H1 (cell line): ENCODE measurements at regions not wholly inside any gene's neighbourhood (a gene's known extent, or its start where the extent isn't known, plus 50 kb on each side); places are given as distances from the start of the nearest gene placed in this dataset.

Experiments
- CTCF ChIA-PET: fragments of 300-600 bp; sonication (Branson Sonifier 250); formaldehyde crosslinking; loops from one replicate; lab custom pipeline; 2021; ENCODE audit not compliant: partially characterized antibody; lab: Charles Lee
- POLR2A ChIA-PET: fragments of 300-600 bp; sonication (Branson Sonifier 250); formaldehyde crosslinking; loops from one replicate; lab custom pipeline; 2021; ENCODE audit warnings: inconsistent platforms; ENCODE audit not compliant: partially characterized antibody; lab: Charles Lee
- DNase-seq, 2 experiments: peaks; one replicate each; pipeline versions ENCODE4 v3.0.0 to v3.0.0-alpha.2; 2010 to 2022; ENCODE audit warnings: low spot score in 2 of 2, low read depth in 1 of 2, mixed read lengths in 1 of 2
- FAIRE-seq: peaks from 2 replicates; lab custom pipeline; 2011; peaks lifted over from hg19 to GRCh38; lab: Jason Lieb, UNC
- H2AFZ ChIP-seq: 2 replicates; pipeline ENCODE4 v1.8.1; 2012; ENCODE audit warnings: low read length, inconsistent platforms
- H2AK5ac ChIP-seq: 2 replicates; pipeline ENCODE4 v1.6.1; 2013; ENCODE audit warnings: low read depth, low read length
- H2BK120ac ChIP-seq: replicated peaks from 2 replicates; pipeline ENCODE3; 2013; ENCODE audit warnings: low read depth, low read length, inconsistent platforms
- H2BK12ac ChIP-seq: 2 replicates; pipeline ENCODE4 v1.6.1; 2013; ENCODE audit warnings: low read depth, low read length
- H2BK15ac ChIP-seq: 2 replicates; pipeline ENCODE4 v1.6.1; 2013; ENCODE audit warnings: low read length
- H2BK20ac ChIP-seq: 2 replicates; pipeline ENCODE4 v1.6.1; 2013; ENCODE audit warnings: low read length
- H2BK5ac ChIP-seq: 2 replicates; pipeline ENCODE4 v1.6.1; 2013; ENCODE audit warnings: low read depth, low read length
- H3K14ac ChIP-seq: 2 replicates; pipeline ENCODE4 v1.6.1; 2013; ENCODE audit warnings: inconsistent platforms; ENCODE audit not compliant: insufficient read length
- H3K18ac ChIP-seq: 2 replicates; pipeline ENCODE4 v1.6.1; 2013; ENCODE audit warnings: low read length; ENCODE audit errors: extremely low read depth
- H3K23ac ChIP-seq: 2 replicates; pipeline ENCODE4 v1.6.1; 2013; ENCODE audit warnings: inconsistent platforms; ENCODE audit not compliant: insufficient read length
- H3K23me2 ChIP-seq: 2 replicates; pipeline ENCODE4 v1.6.1; 2013; ENCODE audit warnings: low read depth, low read length
- H3K27ac ChIP-seq: 2 replicates; pipeline ENCODE4 v1.6.1; 2011; ENCODE audit warnings: low read depth, low read length, inconsistent platforms
- H3K27me3 ChIP-seq, 4 experiments: replicated peaks in 1 of 4; 1 replicate in 1 of 4; 2 replicates in 3 of 4; pipeline versions ENCODE4 v1.6.1 to v1.8.1; 2011 to 2013; ENCODE audit warnings: low read length in 3 of 4, mild to moderate bottlenecking in 3 of 4, inconsistent platforms in 2 of 4, mixed read lengths in 2 of 4, moderate library complexity in 1 of 4; ENCODE audit not compliant: control insufficient read depth in 3 of 4, insufficient read depth in 3 of 4; ENCODE audit errors: extremely low read depth in 1 of 4
- H3K36me3 ChIP-seq, 4 experiments: 2 replicates each; pipeline versions ENCODE4 v1.6.1 to v1.8.1; 2011 to 2013; ENCODE audit warnings: mild to moderate bottlenecking in 4 of 4, low read length in 3 of 4, moderate library complexity in 2 of 4, control low read depth in 1 of 4, inconsistent platforms in 1 of 4; ENCODE audit not compliant: insufficient read depth in 4 of 4, control insufficient read depth in 2 of 4
- H3K4ac ChIP-seq: replicated peaks from 2 replicates; pipeline ENCODE3; 2013; ENCODE audit warnings: low read length, low read depth, mixed read lengths, inconsistent platforms; ENCODE audit not compliant: insufficient read length
- H3K4me1 ChIP-seq, 4 experiments: replicated peaks in 1 of 4; 1 replicate in 1 of 4; 2 replicates in 3 of 4; pipeline versions ENCODE4 v1.6.1 to v1.8.1; 2011 to 2013; ENCODE audit warnings: low read length in 3 of 4, inconsistent platforms in 2 of 4, mixed read lengths in 1 of 4; ENCODE audit not compliant: insufficient read depth in 4 of 4, control insufficient read depth in 3 of 4
- H3K4me2 ChIP-seq, 2 experiments: 2 replicates each; pipeline versions ENCODE4 v1.6.1 to v1.8.1; 2011 to 2013; ENCODE audit warnings: low read depth in 2 of 2, low read length in 2 of 2, control low read depth in 1 of 2, inconsistent platforms in 1 of 2, mild to moderate bottlenecking in 1 of 2; ENCODE audit not compliant: insufficient read depth in 1 of 2
- H3K4me3 ChIP-seq, 4 experiments: fragments of 200-600, 300-600 bp in 1 of 4; sonication (generic), shearing (Covaris generic), sonication (Bioruptor Twin) in 1 of 4; 2 replicates each; pipeline versions ENCODE4 v1.5.1 to v1.8.1; 2011 to 2016; ENCODE audit warnings: low read length in 4 of 4, low read depth in 3 of 4, control low read depth in 2 of 4, inconsistent platforms in 2 of 4, mild to moderate bottlenecking in 2 of 4, mixed read lengths in 1 of 4, moderate library complexity in 1 of 4; ENCODE audit not compliant: insufficient read depth in 2 of 4; ENCODE audit errors: extremely low read depth in 1 of 4
- H3K56ac ChIP-seq: replicated peaks from 2 replicates; pipeline ENCODE3; 2013; ENCODE audit warnings: low read depth, mild to moderate bottlenecking, mixed read lengths, low read length, inconsistent platforms; ENCODE audit not compliant: insufficient read length
- H3K79me1 ChIP-seq: 2 replicates; pipeline ENCODE4 v1.6.1; 2013; ENCODE audit warnings: low read depth, low read length, control low read depth
- H3K79me2 ChIP-seq, 2 experiments: 2 replicates each; pipeline versions ENCODE4 v1.6.1 to v1.8.1; 2012 to 2013; ENCODE audit warnings: low read length in 2 of 2, mild to moderate bottlenecking in 2 of 2, inconsistent platforms in 1 of 2; ENCODE audit not compliant: insufficient read depth in 2 of 2, control insufficient read depth in 1 of 2
- H3K9ac ChIP-seq, 4 experiments: replicated peaks in 1 of 4; 1 replicate in 1 of 4; 2 replicates in 3 of 4; pipeline versions ENCODE4 v1.6.1 to v1.8.1; 2011 to 2013; ENCODE audit warnings: low read depth in 3 of 4, low read length in 3 of 4, control low read depth in 2 of 4, mild to moderate bottlenecking in 2 of 4, moderate library complexity in 2 of 4, inconsistent platforms in 1 of 4; ENCODE audit errors: extremely low read depth in 1 of 4
- H3K9me3 ChIP-seq, 2 experiments: 2 replicates each; pipeline versions ENCODE4 v1.6.1 to v1.8.1; 2012 to 2013; ENCODE audit warnings: mild to moderate bottlenecking in 2 of 2, moderate library complexity in 2 of 2, control low read depth in 1 of 2, inconsistent platforms in 1 of 2, low read depth in 1 of 2, low read length in 1 of 2, mixed read lengths in 1 of 2; ENCODE audit not compliant: insufficient read depth in 2 of 2
- H4K20me1 ChIP-seq, 2 experiments: replicated peaks in 1 of 2; 2 replicates each; pipeline versions ENCODE3 to v1.8.1; 2011 to 2013; ENCODE audit warnings: inconsistent platforms in 2 of 2, low read length in 2 of 2, mild to moderate bottlenecking in 1 of 2; ENCODE audit not compliant: insufficient read depth in 2 of 2, control insufficient read depth in 1 of 2
- H4K5ac ChIP-seq: 2 replicates; pipeline ENCODE4 v1.6.1; 2013; ENCODE audit warnings: low read length, low read depth, mixed read lengths, inconsistent platforms; ENCODE audit not compliant: insufficient read length
- H4K8ac ChIP-seq: 2 replicates; pipeline ENCODE4 v1.8.0; 2013; ENCODE audit warnings: mild to moderate bottlenecking, moderate library complexity, low read length, inconsistent platforms; ENCODE audit not compliant: insufficient read depth; ENCODE audit errors: extremely low read depth
- H4K91ac ChIP-seq: replicated peaks from 2 replicates; pipeline ENCODE3; 2013; ENCODE audit warnings: low read length, mixed read lengths, inconsistent platforms; ENCODE audit not compliant: insufficient read length
- CHD2 ChIP-seq: IDR thresholded peaks from 2 replicates; pipeline ENCODE4 v1.6.1; 2012; ENCODE audit warnings: low read length, improper control_type of control experiment
- EZH2 ChIP-seq: fragments of 200-600 bp; sonication (generic); IDR thresholded peaks from 2 replicates; pipeline ENCODE4 v1.7.1; 2012; ENCODE audit warnings: low read depth, mild to moderate bottlenecking, moderate library complexity, low read length, inconsistent platforms; ENCODE audit not compliant: severe bottlenecking
- HDAC6 ChIP-seq: IDR thresholded peaks from one replicate; pipeline ENCODE4 v1.7.1; 2012; ENCODE audit warnings: low read depth, mild to moderate bottlenecking, inconsistent platforms, low read length, moderate library complexity
- JUN ChIP-seq: IDR thresholded peaks from 2 replicates; pipeline ENCODE4 v1.6.1; 2011; ENCODE audit warnings: low read depth, mild to moderate bottlenecking, improper control_type of control experiment, low read length
- POLR2AphosphoS5 ChIP-seq: IDR thresholded peaks from 2 replicates; pipeline ENCODE4 v1.6.1; 2011; ENCODE audit warnings: low read depth, low read length
- RNF2 ChIP-seq: fragments of 200-900, 300-1000 bp; sonication (generic); IDR thresholded peaks from 2 replicates; pipeline ENCODE4 v1.7.1; 2016; ENCODE audit warnings: borderline replicate concordance, low read depth, mild to moderate bottlenecking, antibody characterized with exemption, low read length; ENCODE audit not compliant: poor library complexity, severe bottlenecking; ENCODE audit errors: missing control alignments
- SRF ChIP-seq: IDR thresholded peaks from 2 replicates; pipeline ENCODE4 v1.6.1; 2011; ENCODE audit warnings: mild to moderate bottlenecking, low read depth, low read length, moderate library complexity
- WGBS, 2 experiments: shearing (Covaris generic) in 1 of 2; methylation state at CpG; one replicate each; pipeline versions ENCODE4 v1.1.6 to v1.1.7; 2013 to 2015; ENCODE audit warnings: low lambda C conversion rate in 2 of 2, mixed read lengths in 2 of 2, inconsistent platforms in 1 of 2, low coverage in 1 of 2, missing lambda C conversion rate in 1 of 2; ENCODE audit not compliant: insufficient replicate concordance in 2 of 2, insufficient coverage in 1 of 2, insufficient read length in 1 of 2; ENCODE audit errors: extremely low coverage in 1 of 2, missing lambda C conversion rate in 1 of 2; 5-methylcytosine and 5-hydroxymethylcytosine counted together
- TF ChIP-seq, protein P1 (sequence below), 3 experiments: IDR thresholded peaks; 1 replicate in 2 of 3; 2 replicates in 1 of 3; pipeline versions ENCODE4 v1.5.1 to v1.6.1; 2011; ENCODE audit warnings: low read length in 3 of 3, mild to moderate bottlenecking in 3 of 3, inconsistent platforms in 2 of 3, low read depth in 1 of 3, moderate library complexity in 1 of 3; ENCODE audit not compliant: insufficient read depth in 1 of 3; ENCODE audit errors: control extremely low read depth in 1 of 3

DNA sequence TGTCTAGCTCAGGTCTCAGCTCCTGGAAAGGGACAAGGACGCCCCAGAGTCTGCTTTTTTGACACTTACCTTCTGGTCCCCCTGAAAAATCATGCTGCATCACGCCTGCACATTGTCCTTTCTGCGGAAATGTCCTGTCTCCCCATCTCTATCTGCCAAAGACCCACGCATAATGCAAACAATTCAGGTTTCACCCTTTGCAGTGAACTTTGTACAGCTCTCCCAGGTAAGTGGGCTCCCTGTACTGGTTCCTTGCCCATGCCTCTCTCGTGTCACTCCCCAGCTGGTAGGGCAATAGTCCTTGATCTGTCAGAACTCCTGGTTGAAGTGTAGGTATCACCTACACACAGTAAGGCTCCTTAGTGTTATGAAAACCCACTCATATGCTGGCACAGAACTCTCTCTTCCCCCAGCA, 102.9 kb upstream of the IRF2BP2 start:
- TF ChIP-seq JUN, result no peak
- TF ChIP-seq SRF, result no peak
- no peak for TF ChIP-seq CHD2
- TF ChIP-seq RNF2, result no peak
- no peak for TF ChIP-seq EZH2
- TF ChIP-seq HDAC6, result no peak
- no peak for TF ChIP-seq POLR2AphosphoS5
- TF ChIP-seq, protein P1, sequence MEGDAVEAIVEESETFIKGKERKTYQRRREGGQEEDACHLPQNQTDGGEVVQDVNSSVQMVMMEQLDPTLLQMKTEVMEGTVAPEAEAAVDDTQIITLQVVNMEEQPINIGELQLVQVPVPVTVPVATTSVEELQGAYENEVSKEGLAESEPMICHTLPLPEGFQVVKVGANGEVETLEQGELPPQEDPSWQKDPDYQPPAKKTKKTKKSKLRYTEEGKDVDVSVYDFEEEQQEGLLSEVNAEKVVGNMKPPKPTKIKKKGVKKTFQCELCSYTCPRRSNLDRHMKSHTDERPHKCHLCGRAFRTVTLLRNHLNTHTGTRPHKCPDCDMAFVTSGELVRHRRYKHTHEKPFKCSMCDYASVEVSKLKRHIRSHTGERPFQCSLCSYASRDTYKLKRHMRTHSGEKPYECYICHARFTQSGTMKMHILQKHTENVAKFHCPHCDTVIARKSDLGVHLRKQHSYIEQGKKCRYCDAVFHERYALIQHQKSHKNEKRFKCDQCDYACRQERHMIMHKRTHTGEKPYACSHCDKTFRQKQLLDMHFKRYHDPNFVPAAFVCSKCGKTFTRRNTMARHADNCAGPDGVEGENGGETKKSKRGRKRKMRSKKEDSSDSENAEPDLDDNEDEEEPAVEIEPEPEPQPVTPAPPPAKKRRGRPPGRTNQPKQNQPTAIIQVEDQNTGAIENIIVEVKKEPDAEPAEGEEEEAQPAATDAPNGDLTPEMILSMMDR (IDR thresholded peaks at IDR 0.05; ENCODE audit: control extremely low read depth in 1 of 3, insufficient read depth in 1 of 3, low read depth in 1 of 3, low read length in 3 of 3), result no peak
- Histone ChIP-seq H3K27me3 (no peaks in the 10 kb centered on the region), H2AFZ (no peak overlapping the region), H2AK5ac (no peak overlapping the region), H3K9me3 (no peaks in the 10 kb centered on the region), H2BK20ac (no peak overlapping the region), H3K18ac (no peak overlapping the region), H4K8ac (no peak overlapping the region), H3K56ac (no peak overlapping the region), H4K20me1 (no peaks in the 10 kb centered on the region), H3K9ac (no peak overlapping the region), H2BK120ac (no peak overlapping the region), H3K23ac (no peak overlapping the region), H3K36me3 (no peaks in the 10 kb centered on the region), H2BK5ac (no peak overlapping the region), H3K23me2 (no peaks in the 10 kb centered on the region), H3K27ac (no peak overlapping the region), H4K91ac (no peak overlapping the region), H4K5ac (no peak overlapping the region), H2BK12ac (no peak overlapping the region), H3K4me1 (no peaks in the 10 kb centered on the region; a peak in 1 of 7 replicates), H3K79me1 (no peaks in the 10 kb centered on the region), H3K79me2 (no peaks in the 10 kb centered on the region), H3K4me3 (no peak overlapping the region), H3K4me2 (no peak overlapping the region), H3K14ac (no peak overlapping the region), H2BK15ac (no peak overlapping the region), H3K4ac (no peak overlapping the region)
- 89% methylated on average over 5 of the region's 5 CpGs; no CpG with 5 or more reads in 1 of the 2 experiments for WGBS, 2 experiments
- ChIA-PET POLR2A (interaction anchor here (0.6 to 1.3 kb wide), 2 partner anchors 101 to 109 kb away, joined by 3 to 4 read pairs; no protein-coding TSS in a partner anchor), CTCF (no interaction called here)
- FAIRE-seq (no peak), DNase-seq (no peak)
